Heart left ventricle (tissue), 16 donors: ENCODE measurements at regions not wholly inside any gene's neighbourhood (a gene's known extent, or its start where the extent isn't known, plus 50 kb on each side); places are given as distances from the start of the nearest gene placed in this dataset.

Experiments used
- ATAC-seq, 4 donors: fragments of 200-7000 bp; cut with Tn5 transposase; one replicate each; pipeline ENCODE4 v1.9.1; 2020 to 2022; ENCODE audit warnings: moderate library complexity in 4 of 4, mild to moderate bottlenecking in 3 of 4, moderate number of reproducible peaks in 1 of 4
- DNase-seq, 5 donors: peaks; one replicate each; pipeline ENCODE4 v3.0.0-alpha.2; 2020
- H3K27ac ChIP-seq, 12 donors: fragments of 200-600 bp; sonication (generic) in 4 of 12; one replicate each; pipeline versions ENCODE4 v1.5.0 to v1.8.0; 2016 to 2022; ENCODE audit warnings: mild to moderate bottlenecking in 2 of 12
- H3K27me3 ChIP-seq, 9 donors: fragments of 200-600 bp; sonication (generic) in 2 of 9; one replicate each; pipeline versions ENCODE4 v1.5.1 to v1.8.0; 2016 to 2022; ENCODE audit warnings: mild to moderate bottlenecking in 3 of 9
- H3K36me3 ChIP-seq, 9 donors: fragments of 200-600 bp; sonication (generic) in 2 of 9; one replicate each; pipeline versions ENCODE4 v1.5.0 to v1.8.0; 2018 to 2022; ENCODE audit warnings: mild to moderate bottlenecking in 2 of 9
- H3K4me1 ChIP-seq, 12 donors: fragments of 200-600 bp; sonication (generic) in 4 of 12; one replicate each; pipeline versions ENCODE4 v1.5.0 to v1.8.0; 2016 to 2022; ENCODE audit warnings: mild to moderate bottlenecking in 3 of 12
- H3K4me3 ChIP-seq, 12 donors: fragments of 200-600 bp; sonication (generic) in 4 of 12; one replicate each; pipeline versions ENCODE4 v1.5.0 to v1.8.0; 2017 to 2022; ENCODE audit warnings: mild to moderate bottlenecking in 9 of 12, moderate library complexity in 4 of 12
- H3K9me3 ChIP-seq, 12 donors: fragments of 200-600 bp; sonication (generic) in 4 of 12; one replicate each; pipeline versions ENCODE4 v1.5.0 to v1.8.0; 2016 to 2022; ENCODE audit warnings: mild to moderate bottlenecking in 1 of 12
- CTCF ChIP-seq, 12 donors: fragments of 200-600 bp; sonication (generic) in 4 of 12; IDR thresholded peaks; one replicate each; pipeline versions ENCODE4 v1.5.0 to v1.8.0; 2018 to 2022; ENCODE audit warnings: antibody characterized with exemption in 12 of 12, mild to moderate bottlenecking in 5 of 12
- POLR2A ChIP-seq, 2 donors: fragments of 450-650 bp; IDR thresholded peaks; one replicate each; pipeline ENCODE4 v1.6.1; 2017; ENCODE audit warnings: antibody characterized with exemption in 2 of 2, mild to moderate bottlenecking in 2 of 2, moderate library complexity in 2 of 2
- WGBS, 4 donors: extraction: QIAGEN DNeasy Blood & Tissue Kit in 2 of 4; methylation state at CpG; one replicate each; pipeline versions ENCODE4 v1.1.5 to v1.1.7; 2013 to 2018; 5-methylcytosine and 5-hydroxymethylcytosine counted together
- intact Hi-C, 10 donors: fragments of 100-400 bp; cut with DNase I; formaldehyde crosslinking; loops; one replicate each; pipeline versions ENCODE4 v1.11.1 to v1.14.2; 2022
- donor health status: ischemic (EF 13 %, LVEDD 7.1; RV severe dilation, severe dysfunction).
- donor health status: healthy with polysubstance abuse.
- donor health status: DM: no; HTN: yes; CAD: no.
- donor health status: DM: no; HTN: no; CAD: no.
- donor health status: ischemic (EF 25% LVEDD 6.9; RV normal size, moderate dysfunction).
- donor health status: ischemic (EF 25% LVEDD 5.7; RV mildly dilated, moderate dysfunction).
- donor health status: healthy.
- donor health status: DM: yes; HTN: yes; CAD: no.
- donor health status: ischemic (EF 35%, LVEDD 5.7; RV mildly dilated, moderate dysfunction).
- donor health status: nonischemic (EF 11% LVEDD 7.7; RV severe dilation, severe dysfunction).
- donor health status: DM: yes; HTN: yes; CAD: no.
- donor health status: PGD.
- donor health status: ischemic (EF 29% LVEDD 5.4; RV normal size, mild dysfunction).
- donor health status: nonischemic (EF 23%, LVEDD 6.1; RV moderate dilation, normal function).

- intact Hi-C loops, result loop anchor here in 5 of 10 donors (5.0 to 10.0 kb wide), 5 partner anchors 162 to 272 kb away; partner anchors contain the start of gene MAMLD1 (in 1 of the 5)
- Histone ChIP-seq H3K36me3 (no peaks in the 10 kb centered on the region), H3K4me1 (peaks cover 0 to 4% (median 0%) of the 10 kb centered on the region in 12 donors), H3K27me3 (peaks cover 0 to 7% (median 0%) of the 10 kb centered on the region in 9 donors), H3K9me3 (no peaks in the 10 kb centered on the region), H3K27ac (peak overlapping the region in 1 of 12 donors; percentile 51), H3K4me3 (no peak overlapping the region)
- DNase-seq (no peak), ATAC-seq (no peak)
- TF ChIP-seq POLR2A (IDR thresholded peaks at IDR 0.05) (no peak), CTCF (IDR thresholded peaks at IDR 0.05) (peak in 1 of 12 donors; percentile 10)
- WGBS, 4 donors, result 77 to 87% (median 81%) methylated on average over 2 of the region's 2 CpGs
Measured at GRCh38 chrX:150203248-150203645, 159.9 kb upstream of the MAMLD1 start.

- peak in 1 of 4 donors; percentile 21 for ATAC-seq
- intact Hi-C loops, result loop anchor here in 5 of 10 donors (10.0 kb wide), 4 partner anchors 160 to 270 kb away; partner anchors contain the start of gene MAMLD1 (in 1 of the 5)
Measured at GRCh38 chrX:150205011-150205410, 158.1 kb upstream of the MAMLD1 start.

GRCh38 chrX:150207733-150208132 is 155.4 kb upstream of the MAMLD1 start:
- no peak for TF ChIP-seq POLR2A (IDR thresholded peaks at IDR 0.05)
- Histone ChIP-seq H3K36me3 (no peaks in the 10 kb centered on the region), H3K27ac (no peak overlapping the region), H3K27me3 (peaks cover 0 to 7% (median 0%) of the 10 kb centered on the region in 9 donors), H3K4me3 (no peak overlapping the region), H3K4me1 (peaks cover 0 to 7% (median under 1%) of the 10 kb centered on the region in 12 donors), H3K9me3 (no peaks in the 10 kb centered on the region)
- ATAC-seq (no peak), DNase-seq (no peak)
- 94 to 100% (median 97%) methylated on average over 1 of the region's 1 CpG for WGBS, 4 donors
- intact Hi-C loops, result loop anchor here in 5 of 10 donors (10.0 kb wide), 4 partner anchors 157 to 267 kb away; partner anchors contain the start of gene MAMLD1 (in 1 of the 5)

More at GRCh38 chrX:150205011-150205410, 158.1 kb upstream of the MAMLD1 start:
- H3K9me3 ChIP-seq, result no peaks in the 10 kb centered on the region
- no peak overlapping the region for H3K4me3 ChIP-seq
- H3K36me3 ChIP-seq, result no peaks in the 10 kb centered on the region
- DNase-seq, result no peak
- no peak overlapping the region for H3K27ac ChIP-seq
- TF ChIP-seq POLR2A (IDR thresholded peaks at IDR 0.05) (no peak), CTCF (IDR thresholded peaks at IDR 0.05) (no peak)
- H3K27me3 ChIP-seq, result peaks cover 0 to 7% (median 0%) of the 10 kb centered on the region in 9 donors
- WGBS, 4 donors, result 57 to 97% (median 82%) methylated on average over 2 of the region's 2 CpGs
- peaks cover 0 to 4% (median 0%) of the 10 kb centered on the region in 12 donors for H3K4me1 ChIP-seq

- Histone ChIP-seq H3K27ac (peak overlapping the region in 2 of 12 donors; percentile 53 to 69), H3K4me1 (peaks cover 0 to 20% (median 4%) of the 10 kb centered on the region in 12 donors), H3K36me3 (no peaks in the 10 kb centered on the region), H3K27me3 (peaks cover 0 to 5% (median 0%) of the 10 kb centered on the region in 9 donors), H3K9me3 (no peaks in the 10 kb centered on the region), H3K4me3 (no peak overlapping the region)
- DNase-seq, result no peak
- no peak for TF ChIP-seq CTCF (IDR thresholded peaks at IDR 0.05)
- no peak for TF ChIP-seq POLR2A (IDR thresholded peaks at IDR 0.05)
- no peak for ATAC-seq
- intact Hi-C loops, result loop anchor here in 5 of 10 donors (5.0 to 10.0 kb wide), 5 partner anchors 150 to 283 kb away; partner anchors contain the start of gene MAMLD1 (in 5 of the 5)
- 76 to 93% (median 84%) methylated on average over 6 of the region's 6 CpGs for WGBS, 4 donors
Measured at GRCh38 chrX:150211988-150212387, 151.1 kb upstream of the MAMLD1 start.
